CD4-positive, alpha-beta memory T cell (primary cell): ENCODE measurements at regions not wholly inside any gene's neighbourhood (a gene's known extent, or its start where the extent isn't known, plus 50 kb on each side); places are given as distances from the start of the nearest gene placed in this dataset.

ENCODE experiments used
- CTCF ChIA-PET: fragments of 350-600 bp; sonication (Branson Sonifier 250); formaldehyde crosslinking; loops from one replicate; lab custom pipeline; 2021; ENCODE audit warnings: inconsistent platforms; ENCODE audit not compliant: partially characterized antibody; lab: Charles Lee
- POLR2A ChIA-PET: fragments of 350-600 bp; sonication (Branson Sonifier 250); formaldehyde crosslinking; loops from one replicate; lab custom pipeline; 2021; ENCODE audit not compliant: partially characterized antibody; lab: Charles Lee
- DNase-seq, 5 donors: peaks; one replicate each; pipeline versions ENCODE4 v3.0.0 to v3.0.0-alpha.2; 2020 to 2022; ENCODE audit warnings: mixed read lengths in 1 of 5
- H3K27ac ChIP-seq: one replicate; pipeline ENCODE4 v1.7.0; 2013; ENCODE audit warnings: low read depth, low read length
- H3K27me3 ChIP-seq: 2 replicates; pipeline ENCODE4 v1.7.0; 2013; ENCODE audit warnings: mild to moderate bottlenecking, low read length, moderate library complexity; ENCODE audit not compliant: insufficient read depth
- H3K36me3 ChIP-seq: 2 replicates; pipeline ENCODE4 v1.7.0; 2013; ENCODE audit warnings: mild to moderate bottlenecking, low read length, moderate library complexity; ENCODE audit not compliant: insufficient read depth
- H3K4me1 ChIP-seq: 2 replicates; pipeline ENCODE4 v1.7.0; 2013; ENCODE audit warnings: mild to moderate bottlenecking, low read length, moderate library complexity; ENCODE audit not compliant: insufficient read depth
- H3K4me3 ChIP-seq, 2 donors: one replicate each; pipeline ENCODE4 v1.7.0; 2013; ENCODE audit warnings: low read length in 2 of 2, mild to moderate bottlenecking in 1 of 2
- H3K9me3 ChIP-seq, 2 donors: one replicate each; pipeline ENCODE4 v1.7.0; 2013; ENCODE audit warnings: low read length in 2 of 2, control low read depth in 1 of 2; ENCODE audit not compliant: control insufficient read depth in 1 of 2
- H3K27ac Mint-ChIP-seq, 7 donors: one replicate each; pipeline ENCODE4 v1.8.0; 2020 to 2021; ENCODE audit warnings: mixed read lengths in 7 of 7, mild to moderate bottlenecking in 6 of 7, inconsistent platforms in 3 of 7, moderate library complexity in 3 of 7
- H3K27me3 Mint-ChIP-seq, 2 donors: one replicate each; pipeline ENCODE4 v1.8.0; 2020 to 2021; ENCODE audit warnings: mixed read lengths in 2 of 2
- H3K36me3 Mint-ChIP-seq, 2 donors: one replicate each; pipeline ENCODE4 v1.8.0; 2020 to 2021; ENCODE audit warnings: mixed read lengths in 2 of 2, inconsistent platforms in 1 of 2, mild to moderate bottlenecking in 1 of 2
- H3K4me1 Mint-ChIP-seq, 4 donors: one replicate each; pipeline ENCODE4 v1.8.0; 2020 to 2021; ENCODE audit warnings: mixed read lengths in 4 of 4, mild to moderate bottlenecking in 1 of 4
- H3K4me3 Mint-ChIP-seq, 8 donors: one replicate each; pipeline ENCODE4 v1.8.0; 2020 to 2021; ENCODE audit warnings: mixed read lengths in 8 of 8, mild to moderate bottlenecking in 7 of 8, moderate library complexity in 6 of 8, inconsistent platforms in 3 of 8
- H3K9me3 Mint-ChIP-seq, 8 donors: one replicate each; pipeline ENCODE4 v1.8.0; 2020 to 2021; ENCODE audit warnings: mixed read lengths in 8 of 8, mild to moderate bottlenecking in 5 of 8, inconsistent platforms in 3 of 8, moderate library complexity in 1 of 8
- intact Hi-C: fragments of 100-400 bp; cut with micrococcal nuclease; formaldehyde crosslinking; loops from one replicate; pipeline ENCODE4 v1.15.1; 2023

DNA sequence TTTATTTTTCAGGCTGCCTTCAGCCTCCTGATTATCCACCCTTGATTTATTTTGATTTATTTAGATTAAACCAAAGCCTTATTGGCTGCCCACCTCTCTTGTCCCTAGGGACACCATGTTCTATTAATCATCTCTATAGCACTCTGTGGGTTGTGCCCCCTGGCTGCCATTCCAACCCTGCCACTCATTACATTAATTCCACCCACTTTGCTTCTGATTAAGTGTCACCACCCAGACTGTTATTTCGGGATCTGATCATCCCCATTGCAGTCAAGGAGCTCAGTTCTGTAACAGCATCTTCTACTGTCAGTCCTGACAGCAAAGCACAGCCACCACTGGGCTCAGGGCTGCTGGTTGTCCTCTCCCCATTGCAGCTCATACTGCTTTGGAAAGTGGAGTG, 175.1 kb upstream of the DDX18 start:
- Mint-ChIP-seq H3K36me3 (no peaks in the 10 kb centered on the region), H3K27ac (no peak overlapping the region), H3K9me3 (peaks cover 0 to 11% (median 3%) of the 10 kb centered on the region in 8 donors), H3K4me1 (no peaks in the 10 kb centered on the region), H3K27me3 (peaks cover 0 to 2% of the 10 kb centered on the region in 2 donors), H3K4me3 (no peak overlapping the region)
- H3K36me3 ChIP-seq = no peaks in the 10 kb centered on the region
- DNase-seq = no peak
- ChIA-PET POLR2A (no interaction called here), CTCF (no interaction called here)
- no peak overlapping the region for H3K4me3 ChIP-seq
- H3K4me1 ChIP-seq = no peaks in the 10 kb centered on the region
- no peaks in the 10 kb centered on the region for H3K9me3 ChIP-seq
- no peak overlapping the region for H3K27ac ChIP-seq
- intact Hi-C loops = no loop called here
- H3K27me3 ChIP-seq = no peaks in the 10 kb centered on the region

DNA sequence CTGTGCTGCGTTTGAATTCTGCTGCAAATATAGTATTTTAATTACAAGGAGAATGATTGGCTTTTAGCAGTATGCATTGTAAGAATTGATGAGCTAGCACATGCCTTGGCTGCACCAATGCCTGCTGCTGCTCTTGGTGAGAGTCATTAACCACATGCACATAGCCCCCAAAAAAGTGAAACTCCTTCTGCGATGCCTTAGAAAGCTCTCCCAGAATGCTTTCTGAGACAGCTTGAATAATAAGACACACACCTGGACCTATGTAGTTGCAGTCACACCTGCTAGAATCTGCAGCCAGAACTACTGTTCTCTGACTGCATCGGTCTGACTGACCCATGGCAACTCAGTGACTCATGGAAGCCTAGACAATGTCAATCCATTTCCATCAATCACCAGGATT, 170.1 kb upstream of the DDX18 start:
- CTCF ChIA-PET = no interaction called here

DNA sequence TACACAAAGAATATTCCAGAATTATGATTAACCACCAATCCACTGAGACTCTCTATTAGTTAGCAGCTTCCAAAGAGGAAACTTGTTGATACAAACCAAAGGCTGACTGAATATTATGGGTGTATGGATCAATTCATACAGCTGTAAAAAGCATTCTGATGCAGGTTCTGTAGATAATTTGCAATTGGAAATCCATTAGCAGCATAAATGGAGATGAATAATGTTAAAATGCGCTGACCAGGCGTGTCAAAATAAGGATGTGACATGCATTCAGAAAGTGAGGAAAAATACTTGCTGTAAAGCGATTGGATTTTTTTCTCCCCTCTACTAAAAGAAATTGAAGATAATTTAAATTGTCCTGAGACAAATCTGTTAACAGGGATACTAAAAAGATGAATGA, 169.0 kb upstream of the DDX18 start:
- H3K4me1 Mint-ChIP-seq = no peaks in the 10 kb centered on the region
- peaks cover 0 to 6% (median 4%) of the 10 kb centered on the region in 8 donors for H3K9me3 Mint-ChIP-seq
- no peak overlapping the region for H3K4me3 ChIP-seq
- no peaks in the 10 kb centered on the region for H3K4me1 ChIP-seq
- POLR2A ChIA-PET = no interaction called here
- no peaks in the 10 kb centered on the region for H3K36me3 ChIP-seq
- no peak overlapping the region for H3K27ac ChIP-seq
- no peak overlapping the region for H3K4me3 Mint-ChIP-seq
- no peak overlapping the region for H3K27ac Mint-ChIP-seq
- peaks cover 0 to 2% of the 10 kb centered on the region in 2 donors for H3K27me3 Mint-ChIP-seq
- DNase-seq = no peak
- H3K36me3 Mint-ChIP-seq = no peaks in the 10 kb centered on the region
- CTCF ChIA-PET = no interaction called here
- no peaks in the 10 kb centered on the region for H3K27me3 ChIP-seq
- no peaks in the 10 kb centered on the region for H3K9me3 ChIP-seq
- intact Hi-C loops = no loop called here

More for the DNA sequence above, 170.1 kb upstream of the DDX18 start:
- Histone ChIP-seq H3K4me1 (no peaks in the 10 kb centered on the region), H3K27ac (no peak overlapping the region), H3K27me3 (no peaks in the 10 kb centered on the region), H3K36me3 (no peaks in the 10 kb centered on the region), H3K9me3 (no peaks in the 10 kb centered on the region), H3K4me3 (no peak overlapping the region)
- Mint-ChIP-seq H3K36me3 (no peaks in the 10 kb centered on the region), H3K9me3 (peaks cover 0 to 6% (median 4%) of the 10 kb centered on the region in 8 donors), H3K4me3 (no peak overlapping the region), H3K4me1 (no peaks in the 10 kb centered on the region), H3K27ac (no peak overlapping the region), H3K27me3 (peaks cover 0 to 2% of the 10 kb centered on the region in 2 donors)
- POLR2A ChIA-PET = no interaction called here
- intact Hi-C loops = no loop called here
- DNase-seq = no peak

DNA sequence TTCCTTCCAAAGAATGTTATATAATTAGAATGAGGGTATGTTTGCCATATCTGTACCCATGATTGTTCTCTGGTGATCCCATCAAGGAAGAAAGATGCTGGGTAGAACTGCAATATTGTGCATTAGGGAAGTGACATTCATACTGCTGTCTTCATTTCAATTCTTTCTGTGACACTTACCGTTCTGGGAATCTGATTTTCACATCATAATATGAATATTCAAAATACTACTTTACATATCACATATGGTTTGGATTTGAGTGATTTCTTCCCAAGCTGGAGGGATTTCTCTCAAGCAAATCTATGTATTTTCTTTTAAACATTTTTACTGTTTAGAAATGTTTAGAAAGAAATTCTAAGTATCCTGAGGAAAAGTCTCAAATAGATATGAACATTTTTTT, 168.4 kb upstream of the DDX18 start:
- no peak for DNase-seq
- intact Hi-C loops = no loop called here
- H3K9me3 ChIP-seq = no peaks in the 10 kb centered on the region
- H3K27ac Mint-ChIP-seq = no peak overlapping the region
- no peaks in the 10 kb centered on the region for H3K36me3 ChIP-seq
- ChIA-PET POLR2A (no interaction called here), CTCF (no interaction called here)
- no peak overlapping the region for H3K27ac ChIP-seq
- H3K27me3 Mint-ChIP-seq = peaks cover 0 to 2% of the 10 kb centered on the region in 2 donors
- no peaks in the 10 kb centered on the region for H3K36me3 Mint-ChIP-seq
- H3K4me3 ChIP-seq = no peak overlapping the region
- H3K9me3 Mint-ChIP-seq = peaks cover 0 to 6% (median 4%) of the 10 kb centered on the region in 8 donors
- H3K4me1 ChIP-seq = no peaks in the 10 kb centered on the region
- no peak overlapping the region for H3K4me3 Mint-ChIP-seq
- no peaks in the 10 kb centered on the region for H3K27me3 ChIP-seq
- no peaks in the 10 kb centered on the region for H3K4me1 Mint-ChIP-seq

DNA sequence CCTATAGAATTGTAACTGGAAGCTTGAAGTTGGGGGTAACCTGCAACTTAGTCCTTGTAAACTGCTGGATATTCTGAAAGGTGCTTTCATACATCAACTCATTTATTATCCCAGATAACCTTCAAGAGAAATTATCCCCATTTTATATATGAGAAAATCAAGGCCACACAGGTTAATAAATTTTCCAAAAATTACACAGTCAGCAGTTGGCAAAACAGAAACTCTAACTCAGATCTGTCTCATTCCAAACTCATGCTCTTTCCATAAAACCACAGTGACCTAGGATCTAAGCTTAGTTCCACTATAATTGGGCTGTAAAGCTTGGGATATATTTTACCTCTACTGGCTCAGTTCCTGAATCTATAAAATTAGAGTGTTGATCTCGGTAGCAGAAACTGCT, 167.6 kb upstream of the DDX18 start:
- no peak overlapping the region for H3K27ac Mint-ChIP-seq
- Histone ChIP-seq H3K27ac (no peak overlapping the region), H3K9me3 (no peaks in the 10 kb centered on the region), H3K27me3 (no peaks in the 10 kb centered on the region), H3K4me3 (no peak overlapping the region), H3K36me3 (no peaks in the 10 kb centered on the region), H3K4me1 (no peaks in the 10 kb centered on the region)
- ChIA-PET POLR2A (no interaction called here), CTCF (no interaction called here)
- H3K9me3 Mint-ChIP-seq = peaks cover 0 to 6% (median 4%) of the 10 kb centered on the region in 8 donors
- no peak overlapping the region for H3K4me3 Mint-ChIP-seq
- intact Hi-C loops = no loop called here
- no peak for DNase-seq
- H3K27me3 Mint-ChIP-seq = peaks cover 0 to 2% of the 10 kb centered on the region in 2 donors
- H3K36me3 Mint-ChIP-seq = no peaks in the 10 kb centered on the region
- H3K4me1 Mint-ChIP-seq = no peaks in the 10 kb centered on the region

DNA sequence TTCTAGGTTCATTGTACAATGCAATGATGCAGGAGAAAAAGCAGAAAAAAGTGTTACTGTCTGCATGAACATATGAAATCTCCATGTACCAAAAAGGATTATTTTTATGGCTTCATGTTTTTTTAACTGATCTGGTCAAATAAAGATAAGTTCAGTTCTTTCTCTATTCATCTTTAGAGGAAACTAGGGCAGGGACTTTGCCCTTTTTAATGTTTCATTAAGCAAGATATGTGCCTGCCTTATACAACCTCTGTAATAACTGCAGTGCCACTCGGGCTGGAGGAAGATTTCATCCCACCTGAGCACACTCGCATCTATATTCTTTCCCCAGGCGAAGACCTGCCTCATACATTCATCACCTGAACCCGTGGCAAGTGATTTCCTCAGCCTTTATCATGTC, 157.9 kb upstream of the DDX18 start:
- no peak overlapping the region for H3K27ac Mint-ChIP-seq
- no peaks in the 10 kb centered on the region for H3K36me3 Mint-ChIP-seq
- POLR2A ChIA-PET = no interaction called here

DNA sequence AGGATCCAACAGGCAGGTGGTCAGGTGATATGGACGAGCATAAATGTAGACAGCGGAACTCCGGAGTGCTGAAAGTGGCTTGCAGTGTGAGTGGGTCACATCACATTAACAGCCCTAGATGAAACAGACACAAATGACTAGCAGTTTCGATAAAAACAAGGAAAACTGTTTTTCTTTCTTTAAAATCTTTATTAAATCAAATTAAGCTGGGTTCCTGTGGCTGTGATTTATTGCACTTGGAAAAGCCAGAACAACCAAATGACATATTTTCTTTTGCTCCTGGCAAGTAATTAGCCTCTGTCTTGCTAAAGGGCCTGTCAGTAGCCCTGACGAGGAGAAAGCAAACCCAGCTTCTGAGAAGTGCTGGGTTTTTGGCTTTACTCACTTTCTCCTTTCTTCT, 152.9 kb upstream of the DDX18 start:
- no peaks in the 10 kb centered on the region for H3K36me3 Mint-ChIP-seq

More for the DNA sequence above, 157.9 kb upstream of the DDX18 start:
- H3K9me3 ChIP-seq = no peaks in the 10 kb centered on the region
- H3K36me3 ChIP-seq = no peaks in the 10 kb centered on the region
- no peaks in the 10 kb centered on the region for H3K4me1 Mint-ChIP-seq
- no peak for DNase-seq
- H3K27ac ChIP-seq = no peak overlapping the region
- no peaks in the 10 kb centered on the region for H3K4me1 ChIP-seq
- H3K4me3 Mint-ChIP-seq = no peak overlapping the region
- no peaks in the 10 kb centered on the region for H3K27me3 ChIP-seq
- no peaks in the 10 kb centered on the region for H3K9me3 Mint-ChIP-seq
- H3K4me3 ChIP-seq = no peak overlapping the region
- no peaks in the 10 kb centered on the region for H3K27me3 Mint-ChIP-seq
- intact Hi-C loops = no loop called here
- CTCF ChIA-PET = no interaction called here

DNA sequence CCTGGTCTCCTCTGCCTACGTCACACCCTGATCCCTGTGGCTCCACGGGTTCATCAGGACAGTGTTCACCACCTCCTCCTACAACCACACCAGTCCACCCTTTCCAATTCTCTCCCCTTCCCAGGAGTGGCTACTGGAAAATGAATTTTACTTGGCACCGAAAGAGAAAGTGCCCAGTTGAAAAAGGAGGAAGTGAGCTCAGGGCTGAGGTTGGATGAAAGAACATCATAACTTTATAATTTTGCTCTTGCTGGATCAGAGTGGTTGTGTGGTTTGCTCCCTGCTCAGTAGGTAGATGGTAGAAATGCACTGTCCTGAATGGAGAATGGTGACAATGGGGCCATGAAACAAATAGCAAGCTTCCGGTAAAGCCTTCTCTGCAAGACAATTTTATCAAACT, 140.3 kb upstream of the DDX18 start:
- no peak for DNase-seq
- Histone ChIP-seq H3K9me3 (no peaks in the 10 kb centered on the region), H3K36me3 (no peaks in the 10 kb centered on the region), H3K27me3 (no peaks in the 10 kb centered on the region), H3K27ac (no peak overlapping the region), H3K4me3 (no peak overlapping the region), H3K4me1 (no peaks in the 10 kb centered on the region)
- H3K4me1 Mint-ChIP-seq = no peaks in the 10 kb centered on the region
- H3K4me3 Mint-ChIP-seq = no peak overlapping the region
- no peak overlapping the region for H3K27ac Mint-ChIP-seq
- H3K27me3 Mint-ChIP-seq = peaks cover 0 to 4% of the 10 kb centered on the region in 2 donors
- no peaks in the 10 kb centered on the region for H3K36me3 Mint-ChIP-seq
- H3K9me3 Mint-ChIP-seq = peaks cover 0 to 7% (median 0%) of the 10 kb centered on the region in 8 donors
- ChIA-PET CTCF (no interaction called here), POLR2A (no interaction called here)
- intact Hi-C loops = no loop called here

More for the DNA sequence above, 152.9 kb upstream of the DDX18 start:
- H3K36me3 ChIP-seq = no peaks in the 10 kb centered on the region
- DNase-seq = no peak
- ChIA-PET POLR2A (no interaction called here), CTCF (no interaction called here)
- no peak overlapping the region for H3K4me3 ChIP-seq
- no peak overlapping the region for H3K27ac ChIP-seq
- no peak overlapping the region for H3K27ac Mint-ChIP-seq
- H3K4me1 Mint-ChIP-seq = no peaks in the 10 kb centered on the region
- H3K9me3 ChIP-seq = no peaks in the 10 kb centered on the region
- intact Hi-C loops = no loop called here
- H3K27me3 Mint-ChIP-seq = no peaks in the 10 kb centered on the region
- H3K4me1 ChIP-seq = no peaks in the 10 kb centered on the region
- peaks cover 0 to 3% (median 0%) of the 10 kb centered on the region in 8 donors for H3K9me3 Mint-ChIP-seq
- H3K4me3 Mint-ChIP-seq = no peak overlapping the region
- no peaks in the 10 kb centered on the region for H3K27me3 ChIP-seq
